NB4 (cell line): ENCODE measurements at regions not wholly inside any gene's neighbourhood (a gene's known extent, or its start where the extent isn't known, plus 50 kb on each side); places are given as distances from the start of the nearest gene placed in this dataset.

ENCODE experiments used
- MYC ChIP-seq: IDR thresholded peaks from 2 replicates; pipeline ENCODE4 v1.6.1; 2011; ENCODE audit warnings: low read depth, low read length
- POLR2A ChIP-seq: IDR thresholded peaks from 2 replicates; pipeline ENCODE4 v1.6.1; 2011; ENCODE audit warnings: mild to moderate bottlenecking; ENCODE audit not compliant: insufficient read length; ENCODE audit errors: extremely low read depth
- TF ChIP-seq, protein P1 (sequence below): IDR thresholded peaks from one replicate; pipeline ENCODE4 v1.5.1; 2012; ENCODE audit warnings: low read depth, low read length

DNA sequence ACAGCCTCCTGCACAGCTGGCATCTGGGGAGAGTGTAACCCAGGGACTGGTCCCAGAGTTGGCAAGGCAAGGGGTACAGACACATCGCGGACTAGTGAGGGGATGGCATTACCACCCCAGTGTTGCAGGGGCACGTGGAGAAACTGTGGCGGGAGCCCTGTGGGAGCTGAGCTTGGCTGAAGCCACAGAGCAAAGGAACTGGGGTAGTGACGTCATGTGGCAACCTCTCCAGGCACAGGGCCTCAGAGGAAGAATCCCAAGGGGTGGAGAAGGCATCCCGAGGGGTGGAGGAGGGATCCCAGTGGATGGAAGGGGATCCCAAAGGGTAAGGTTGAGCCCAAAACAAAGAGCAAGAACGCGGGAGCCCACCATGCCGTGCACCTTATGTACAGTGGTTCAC lies 70.1 kb downstream of the GSC start:
- TF ChIP-seq, protein P1, sequence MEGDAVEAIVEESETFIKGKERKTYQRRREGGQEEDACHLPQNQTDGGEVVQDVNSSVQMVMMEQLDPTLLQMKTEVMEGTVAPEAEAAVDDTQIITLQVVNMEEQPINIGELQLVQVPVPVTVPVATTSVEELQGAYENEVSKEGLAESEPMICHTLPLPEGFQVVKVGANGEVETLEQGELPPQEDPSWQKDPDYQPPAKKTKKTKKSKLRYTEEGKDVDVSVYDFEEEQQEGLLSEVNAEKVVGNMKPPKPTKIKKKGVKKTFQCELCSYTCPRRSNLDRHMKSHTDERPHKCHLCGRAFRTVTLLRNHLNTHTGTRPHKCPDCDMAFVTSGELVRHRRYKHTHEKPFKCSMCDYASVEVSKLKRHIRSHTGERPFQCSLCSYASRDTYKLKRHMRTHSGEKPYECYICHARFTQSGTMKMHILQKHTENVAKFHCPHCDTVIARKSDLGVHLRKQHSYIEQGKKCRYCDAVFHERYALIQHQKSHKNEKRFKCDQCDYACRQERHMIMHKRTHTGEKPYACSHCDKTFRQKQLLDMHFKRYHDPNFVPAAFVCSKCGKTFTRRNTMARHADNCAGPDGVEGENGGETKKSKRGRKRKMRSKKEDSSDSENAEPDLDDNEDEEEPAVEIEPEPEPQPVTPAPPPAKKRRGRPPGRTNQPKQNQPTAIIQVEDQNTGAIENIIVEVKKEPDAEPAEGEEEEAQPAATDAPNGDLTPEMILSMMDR = no peak
- TF ChIP-seq POLR2A (no peak), MYC (no peak)
